ENCODE measurements at regions not wholly inside any gene's neighbourhood (a gene's known extent, or its start where the extent isn't known, plus 50 kb on each side); places are given as distances from the start of the nearest gene placed in this dataset.

DNA sequence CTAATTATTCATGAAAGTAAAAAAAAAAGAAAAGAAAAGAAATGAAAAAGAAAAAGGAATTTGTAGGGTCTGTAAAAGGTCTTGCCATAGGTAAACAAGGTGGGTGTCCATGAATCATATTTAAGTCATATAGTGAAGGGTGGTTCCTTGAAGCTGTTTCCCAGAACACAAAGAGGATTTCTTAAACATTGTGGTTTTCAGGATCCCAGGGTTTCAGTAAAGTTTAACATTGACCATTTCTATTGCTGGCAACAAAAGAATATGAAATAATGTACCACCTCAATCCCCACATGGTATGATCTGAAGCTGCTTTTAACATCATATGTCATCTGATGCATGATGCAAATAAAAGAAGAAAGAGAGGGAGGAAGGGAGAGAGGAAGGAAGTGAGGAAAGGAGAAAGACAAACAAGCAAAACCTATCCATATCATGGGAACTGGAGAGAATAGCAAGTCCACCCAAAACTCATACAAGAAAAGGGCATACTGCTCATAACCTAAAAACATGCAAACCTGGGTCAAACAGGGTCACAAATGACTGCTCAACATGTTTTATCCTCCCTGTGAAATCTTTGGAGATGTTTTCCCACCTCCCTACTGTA is 663.5 kb downstream of the SORCS1 start:
- TF ChIP-seq, protein P1, sequence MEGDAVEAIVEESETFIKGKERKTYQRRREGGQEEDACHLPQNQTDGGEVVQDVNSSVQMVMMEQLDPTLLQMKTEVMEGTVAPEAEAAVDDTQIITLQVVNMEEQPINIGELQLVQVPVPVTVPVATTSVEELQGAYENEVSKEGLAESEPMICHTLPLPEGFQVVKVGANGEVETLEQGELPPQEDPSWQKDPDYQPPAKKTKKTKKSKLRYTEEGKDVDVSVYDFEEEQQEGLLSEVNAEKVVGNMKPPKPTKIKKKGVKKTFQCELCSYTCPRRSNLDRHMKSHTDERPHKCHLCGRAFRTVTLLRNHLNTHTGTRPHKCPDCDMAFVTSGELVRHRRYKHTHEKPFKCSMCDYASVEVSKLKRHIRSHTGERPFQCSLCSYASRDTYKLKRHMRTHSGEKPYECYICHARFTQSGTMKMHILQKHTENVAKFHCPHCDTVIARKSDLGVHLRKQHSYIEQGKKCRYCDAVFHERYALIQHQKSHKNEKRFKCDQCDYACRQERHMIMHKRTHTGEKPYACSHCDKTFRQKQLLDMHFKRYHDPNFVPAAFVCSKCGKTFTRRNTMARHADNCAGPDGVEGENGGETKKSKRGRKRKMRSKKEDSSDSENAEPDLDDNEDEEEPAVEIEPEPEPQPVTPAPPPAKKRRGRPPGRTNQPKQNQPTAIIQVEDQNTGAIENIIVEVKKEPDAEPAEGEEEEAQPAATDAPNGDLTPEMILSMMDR (IDR thresholded peaks at IDR 0.05; ENCODE audit: insufficient read depth, low read length, poor library complexity, severe bottlenecking) = no peak
- no peak for TF ChIP-seq EZH2phosphoT487 (conservative IDR thresholded peaks at IDR 0.05; ENCODE audit: low read length)
